EL (cell line): ENCODE measurements at regions not wholly inside any gene's neighbourhood (a gene's known extent, or its start where the extent isn't known, plus 50 kb on each side); places are given as distances from the start of the nearest gene placed in this dataset.
A peak's percentile ranks its signal among the peaks of the same experiment; 100 is the strongest.
"Not testable (repeated sequence)": the region's sequence is repeated elsewhere in the genome, so short reads cannot be mapped to it uniquely, and the experiment has no call there.

ENCODE experiments used
- DNase-seq: peaks from one replicate; pipeline ENCODE4 v3.0.0-alpha.2; 2016

DNA sequence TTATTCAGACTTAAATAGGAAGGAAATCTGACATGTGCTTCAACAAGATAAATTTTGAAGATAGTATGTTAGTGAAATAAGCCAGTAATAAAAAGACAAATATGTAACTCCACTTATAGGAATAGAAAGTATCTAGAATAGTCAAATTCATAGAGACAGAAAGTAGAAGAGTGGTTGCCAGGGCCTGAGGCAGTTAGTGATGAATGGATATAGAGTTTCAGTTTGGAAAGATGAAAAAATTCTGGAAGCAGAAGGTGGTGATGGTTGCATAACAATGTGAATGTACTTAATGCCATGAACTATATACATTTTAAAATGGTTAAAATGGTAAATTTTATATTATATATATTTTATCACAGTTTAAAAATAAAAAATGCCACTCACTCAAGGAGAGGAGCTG lies 54.3 kb downstream of the HAND2 start:
- DNase-seq: no peak

GRCh38 chr4:173469622-173470021 lies 60.4 kb downstream of the HAND2 start:
- DNase-seq: no peak

GRCh38 chr4:173468314-173468713 lies 61.7 kb downstream of the HAND2 start:
- no peak for DNase-seq

- no peak for DNase-seq
These were observed 63.9 kb downstream of the HAND2 start for GRCh38 chr4:173466101-173466500.

DNA sequence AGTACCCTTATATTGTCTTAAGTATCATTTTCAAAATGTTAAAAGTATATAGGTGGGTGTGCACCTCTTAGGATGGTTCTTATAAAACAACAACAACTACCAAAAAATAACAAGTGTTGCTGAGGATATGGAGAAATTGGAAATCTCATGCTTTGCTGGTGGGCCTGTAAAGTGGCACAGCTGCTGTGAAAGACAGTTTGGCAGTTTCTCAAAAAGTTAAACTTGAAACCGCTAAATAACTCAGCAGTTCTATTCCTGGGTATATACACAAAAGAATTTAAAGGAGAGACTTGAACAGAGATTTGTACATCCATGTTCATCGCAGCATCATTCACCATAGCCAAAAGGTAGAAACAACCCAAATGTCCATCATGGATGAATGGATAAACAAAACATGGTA lies 65.5 kb downstream of the HAND2 start:
- no peak for DNase-seq

- no peak for DNase-seq
These were observed 64.9 kb upstream of the SCRG1 start for GRCh38 chr4:173463816-173464215.

GRCh38 chr4:173461170-173461569 lies 62.3 kb upstream of the SCRG1 start:
- peak; percentile 3 for DNase-seq

DNA sequence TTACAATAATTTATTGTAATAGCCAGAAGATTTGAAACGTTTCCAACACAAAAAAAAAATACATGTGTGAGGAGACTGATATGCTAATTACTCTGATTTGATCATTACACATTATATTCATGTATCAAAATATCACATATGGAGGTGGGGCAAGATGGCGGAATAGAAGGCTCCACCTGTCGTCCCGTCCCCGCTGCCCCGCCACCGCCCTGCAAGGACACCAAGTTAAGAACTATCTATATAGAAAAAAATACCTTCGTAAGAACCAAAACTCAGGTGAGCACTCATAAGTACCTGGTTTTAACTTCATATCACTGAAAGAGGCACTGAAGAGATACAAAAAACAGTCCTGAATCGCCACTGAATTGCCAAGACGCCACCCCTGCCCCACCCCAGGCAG lies 60.9 kb upstream of the SCRG1 start:
- no peak for DNase-seq

DNA sequence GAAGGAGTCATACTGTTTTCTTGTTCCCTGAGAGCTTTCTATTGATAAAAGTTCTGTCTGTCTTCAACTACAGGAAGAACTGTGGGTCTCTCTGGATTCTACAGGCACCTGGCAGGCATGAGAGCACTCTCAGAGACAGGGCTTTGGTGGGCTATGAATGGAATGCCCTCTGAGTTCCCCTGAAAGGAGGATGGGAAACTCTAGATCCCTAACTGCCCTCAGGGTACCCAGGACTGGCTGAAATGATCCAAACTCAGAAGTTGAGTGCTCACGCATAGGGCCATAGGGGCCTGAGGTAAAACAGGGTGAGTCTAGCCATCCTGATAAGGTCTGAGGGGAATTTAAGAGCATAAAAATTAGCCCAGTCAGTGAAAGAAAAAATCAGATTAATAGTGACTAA lies 59.0 kb upstream of the SCRG1 start:
- DNase-seq: no peak

DNA sequence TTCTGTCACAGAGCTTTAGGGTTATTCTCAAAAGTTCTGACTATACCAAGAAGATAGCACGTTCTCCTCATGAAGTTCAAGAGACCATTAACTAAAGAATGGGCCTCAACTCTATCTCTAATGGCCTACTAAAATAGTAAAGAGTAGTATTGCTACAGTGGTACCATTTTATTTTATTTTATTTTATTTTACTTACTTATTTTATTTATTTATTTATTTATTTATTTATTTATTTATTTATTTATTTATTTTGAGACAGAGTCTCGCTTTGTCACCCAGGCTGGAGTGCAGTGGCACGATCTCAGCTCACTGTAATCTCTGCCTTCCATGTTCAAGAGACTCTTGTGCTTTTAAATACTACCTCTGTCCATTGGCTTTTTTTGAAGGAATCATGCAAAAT lies 52.5 kb upstream of the SCRG1 start:
- DNase-seq: not testable (repeated sequence)

- no peak for DNase-seq
These were observed 51.4 kb upstream of the SCRG1 start for GRCh38 chr4:173450281-173450680.

DNA sequence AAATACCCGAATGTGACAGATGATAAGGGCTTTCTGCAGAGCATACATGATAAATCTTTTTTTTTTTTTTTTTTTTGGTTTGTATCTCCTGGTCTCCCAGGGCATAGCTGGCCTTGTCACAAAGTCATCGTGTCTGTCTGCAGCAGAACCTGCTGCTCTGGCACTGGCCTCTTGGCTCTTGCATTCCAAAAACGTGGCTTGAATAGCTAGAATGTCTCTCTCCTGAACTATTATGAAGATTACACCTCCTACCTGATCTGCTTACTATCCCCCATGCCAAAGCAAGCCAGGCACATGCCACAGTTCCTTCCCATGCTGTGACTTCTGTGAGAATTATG lies 50.4 kb upstream of the SCRG1 start:
- DNase-seq: no peak

- no peak for DNase-seq
These were observed 49.9 kb upstream of the SCRG1 start for GRCh38 chr4:173448608-173449379.
